GM13976 (cell line): ENCODE measurements at regions not wholly inside any gene's neighbourhood (a gene's known extent, or its start where the extent isn't known, plus 50 kb on each side); places are given as distances from the start of the nearest gene placed in this dataset.

Experiments
- DNase-seq: peaks from one replicate; pipeline ENCODE4 v3.0.0; 2012; ENCODE audit warnings: low spot score
- CTCF ChIP-seq: IDR thresholded peaks from 2 replicates; pipeline ENCODE4 v1.5.1; 2012; ENCODE audit warnings: borderline replicate concordance, mild to moderate bottlenecking; ENCODE audit not compliant: insufficient read depth; ENCODE audit errors: extremely low read depth, missing control alignments, control extremely low read depth
- in situ Hi-C: fragments of 300-500 bp; cut with MboI; formaldehyde crosslinking; loops from one replicate; pipeline ENCODE4 v1.12.0; 2022; ENCODE audit warnings: low sequenced_read_pairs, mixed read lengths, inconsistent platforms; ENCODE audit not compliant: unreplicated experiment

- no peak for DNase-seq
- no peak for TF ChIP-seq CTCF
- in situ Hi-C loops = no loop called here
Measured at GRCh38 chr22:48596111-48596850, 1231.4 kb downstream of the BRD1 start.

GRCh38 chr22:48595511-48595905 lies 1232.2 kb downstream of the BRD1 start:
- TF ChIP-seq CTCF = no peak
- in situ Hi-C loops = no loop called here
- DNase-seq = no peak

GRCh38 chr22:48594757-48595510 lies 1232.7 kb downstream of the BRD1 start:
- no peak for DNase-seq
- no peak for TF ChIP-seq CTCF
- in situ Hi-C loops = no loop called here

GRCh38 chr22:48594016-48594756 lies 1233.5 kb downstream of the BRD1 start:
- no peak for DNase-seq
- in situ Hi-C loops = no loop called here
- TF ChIP-seq CTCF = no peak

- no peak for TF ChIP-seq CTCF
- in situ Hi-C loops = no loop called here
- DNase-seq = no peak
Measured at GRCh38 chr22:48593551-48593950, 1234.1 kb downstream of the BRD1 start.

- in situ Hi-C loops = no loop called here
- DNase-seq = no peak
- TF ChIP-seq CTCF = no peak
Measured at GRCh38 chr22:48592931-48593330, 1234.7 kb downstream of the BRD1 start.
